GM19452 (cell line): ENCODE measurements at regions not wholly inside any gene's neighbourhood (a gene's known extent, or its start where the extent isn't known, plus 50 kb on each side); places are given as distances from the start of the nearest gene placed in this dataset.

Experiments used
- ATAC-seq: cut with Tn5 transposase; IDR thresholded peaks from one replicate; pipeline ENCODE4 v1.9.1; 2021; ENCODE audit not compliant: unreplicated experiment

DNA sequence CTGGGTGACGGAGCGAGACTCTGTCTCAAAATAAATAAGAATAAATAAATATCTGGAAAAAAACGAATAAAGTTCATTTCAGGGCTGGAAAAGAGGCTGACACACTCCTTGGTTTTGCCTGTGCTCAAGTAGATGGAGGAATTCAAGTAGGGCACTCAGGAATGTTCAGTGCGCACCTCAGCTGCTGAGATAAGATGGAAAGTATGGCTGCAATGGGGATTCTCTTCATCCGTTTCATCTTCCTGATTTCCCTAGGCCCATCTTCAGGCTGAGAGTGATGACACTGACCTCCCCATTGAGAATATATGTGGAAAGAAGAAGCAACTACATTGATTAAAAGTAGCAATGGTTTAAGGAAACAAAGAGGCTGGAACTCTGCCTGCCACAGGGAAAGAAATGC is 130.5 kb upstream of the ZNF644 start:
- ATAC-seq = no peak

DNA sequence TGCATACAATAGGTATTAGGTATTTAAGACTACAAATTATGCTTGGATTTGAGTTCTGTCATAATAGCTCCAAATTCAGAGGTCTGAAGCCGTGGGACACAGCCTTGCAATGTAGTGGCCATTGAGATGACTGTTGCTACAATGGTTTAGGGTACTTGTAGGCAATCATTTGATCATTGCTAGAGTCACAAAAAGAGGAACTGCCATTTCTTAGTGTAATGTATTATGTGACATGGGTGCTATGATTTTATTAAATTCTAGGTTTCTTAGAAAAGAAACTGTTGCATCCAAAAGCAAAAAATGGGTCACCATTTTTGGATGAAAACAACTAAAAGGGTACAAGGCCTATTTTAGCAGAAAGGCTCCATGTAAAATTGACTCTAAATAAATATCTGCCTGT is 129.9 kb upstream of the ZNF644 start:
- ATAC-seq = no peak

DNA sequence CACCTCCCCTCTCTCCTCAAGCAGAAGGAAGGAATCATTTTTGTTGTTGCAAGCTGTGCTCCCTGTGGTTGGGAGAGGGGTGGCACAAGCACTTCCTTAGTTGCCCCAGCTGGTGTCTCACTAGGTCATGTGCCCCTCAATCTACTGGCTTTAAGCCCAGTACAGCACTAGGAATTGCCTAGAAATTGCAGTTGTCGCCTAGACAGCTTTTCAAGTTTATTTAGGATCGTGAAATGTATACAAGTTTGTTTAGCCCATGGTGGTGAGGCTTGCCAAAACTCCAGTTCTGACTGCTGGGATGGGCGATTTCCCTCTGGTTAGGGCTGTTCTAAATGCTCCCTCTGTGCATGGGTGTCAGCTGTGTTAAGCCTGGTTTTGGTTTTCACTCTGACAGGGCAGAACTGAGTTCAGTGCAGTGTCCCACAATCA is 126.8 kb upstream of the ZNF644 start:
- ATAC-seq = no peak

DNA sequence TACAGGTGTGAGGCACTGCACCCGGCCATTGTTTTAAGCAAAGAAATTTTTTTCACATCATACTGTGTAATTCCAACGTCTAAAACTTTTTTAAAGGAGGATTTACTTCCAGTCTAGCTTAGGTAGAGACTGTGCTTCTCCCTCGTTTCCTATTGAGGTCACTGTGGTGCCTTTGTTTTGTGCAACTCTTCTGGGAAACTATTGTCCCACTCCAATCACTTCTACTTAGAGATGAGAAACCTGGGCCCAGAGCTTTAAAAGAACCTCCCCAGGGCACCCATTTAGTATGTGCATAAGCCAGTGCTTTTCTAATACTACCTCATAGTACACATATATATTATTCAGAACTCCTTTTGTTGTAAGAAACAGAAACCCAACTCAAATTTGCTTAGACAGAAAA is 120.0 kb upstream of the ZNF644 start:
- no peak for ATAC-seq

DNA sequence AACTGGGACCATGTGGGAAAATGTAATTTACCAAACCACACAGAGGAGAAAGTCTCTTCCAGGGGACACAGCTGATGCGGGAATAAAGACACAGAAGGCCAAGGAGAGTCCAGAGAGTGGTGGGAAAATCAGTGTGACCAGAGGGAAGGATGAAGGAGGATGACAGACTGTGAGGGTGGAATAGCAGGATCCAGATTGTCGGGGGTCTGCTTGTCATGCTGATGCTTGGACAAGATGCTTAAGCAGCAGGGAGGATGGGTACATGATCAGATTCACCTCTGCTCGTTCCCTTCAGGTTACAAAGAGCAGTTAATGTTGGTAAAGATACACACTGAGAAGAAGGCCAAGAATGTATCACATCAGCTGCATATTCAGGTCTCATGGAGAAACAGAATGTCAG is 117.1 kb upstream of the ZNF644 start:
- no peak for ATAC-seq

DNA sequence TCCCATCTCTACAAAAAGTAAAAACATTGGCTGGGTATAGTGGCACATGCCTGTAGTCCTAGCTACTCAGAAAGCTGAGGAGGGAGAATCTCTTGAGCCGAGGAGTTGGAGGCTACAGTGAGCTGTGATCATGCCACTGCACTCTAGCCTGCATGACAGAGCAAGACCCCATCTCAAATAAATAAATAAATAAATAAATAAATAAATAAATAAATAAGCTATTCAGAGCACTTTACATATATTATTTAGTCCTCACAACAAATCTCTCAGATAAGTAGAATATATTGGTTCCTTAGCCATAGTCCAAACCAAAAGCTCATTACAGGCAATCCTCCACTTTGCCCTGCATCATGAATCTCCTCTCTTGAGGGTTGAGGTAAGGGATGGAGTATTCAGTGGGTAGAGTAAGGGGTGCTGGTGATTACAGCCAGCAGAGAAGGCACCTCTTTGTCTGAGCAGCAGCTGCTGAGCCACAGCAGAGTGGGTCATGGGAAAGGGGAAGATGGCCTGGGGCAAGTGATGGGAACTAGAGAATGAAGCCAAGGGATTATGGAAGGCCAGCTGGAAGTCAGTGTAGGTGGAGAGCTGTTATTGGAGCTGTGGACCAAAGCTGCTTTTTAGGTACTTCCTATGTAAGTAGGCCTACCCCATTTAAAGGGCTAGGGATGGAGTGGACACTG is 115.5 kb upstream of the ZNF644 start:
- no peak for ATAC-seq

DNA sequence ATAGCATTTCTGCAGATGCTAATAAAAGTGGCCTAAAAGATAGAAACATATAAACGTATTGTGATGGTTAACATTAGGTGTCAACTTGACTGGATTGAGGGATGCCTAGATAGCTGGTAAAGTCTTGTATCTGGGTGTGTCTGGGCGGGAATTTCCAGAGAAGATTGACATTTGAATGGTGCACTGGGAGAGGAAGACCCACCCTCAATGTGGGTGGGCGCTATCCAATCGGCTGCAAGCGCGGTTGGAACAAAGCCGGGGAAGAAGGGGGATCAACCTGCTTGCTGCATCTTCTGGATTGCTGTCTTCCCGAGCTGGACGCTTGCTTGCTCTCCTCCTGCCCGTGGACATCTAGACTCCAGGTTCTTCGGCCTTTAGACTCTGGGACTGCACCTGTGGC is 114.0 kb upstream of the ZNF644 start:
- no peak for ATAC-seq

DNA sequence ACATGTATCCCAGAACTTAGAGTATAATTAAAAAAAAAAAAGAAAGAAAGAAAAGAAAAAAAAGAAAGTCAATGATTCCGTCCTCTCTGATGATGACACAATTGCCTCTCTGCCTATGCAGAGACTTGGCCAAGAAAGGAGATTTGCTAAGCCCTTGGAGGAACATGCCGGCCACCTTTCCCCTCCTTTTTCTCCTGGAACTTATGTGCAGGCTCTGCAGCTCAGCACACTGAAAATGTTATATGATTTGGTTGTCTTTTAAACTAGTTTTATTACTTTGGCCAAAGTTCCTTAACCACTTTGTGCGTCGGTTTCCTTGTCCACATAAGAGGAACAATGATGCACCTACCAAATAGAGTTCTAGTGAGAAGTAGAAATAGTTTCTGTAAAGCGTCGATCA is 111.4 kb upstream of the ZNF644 start:
- ATAC-seq = no peak

DNA sequence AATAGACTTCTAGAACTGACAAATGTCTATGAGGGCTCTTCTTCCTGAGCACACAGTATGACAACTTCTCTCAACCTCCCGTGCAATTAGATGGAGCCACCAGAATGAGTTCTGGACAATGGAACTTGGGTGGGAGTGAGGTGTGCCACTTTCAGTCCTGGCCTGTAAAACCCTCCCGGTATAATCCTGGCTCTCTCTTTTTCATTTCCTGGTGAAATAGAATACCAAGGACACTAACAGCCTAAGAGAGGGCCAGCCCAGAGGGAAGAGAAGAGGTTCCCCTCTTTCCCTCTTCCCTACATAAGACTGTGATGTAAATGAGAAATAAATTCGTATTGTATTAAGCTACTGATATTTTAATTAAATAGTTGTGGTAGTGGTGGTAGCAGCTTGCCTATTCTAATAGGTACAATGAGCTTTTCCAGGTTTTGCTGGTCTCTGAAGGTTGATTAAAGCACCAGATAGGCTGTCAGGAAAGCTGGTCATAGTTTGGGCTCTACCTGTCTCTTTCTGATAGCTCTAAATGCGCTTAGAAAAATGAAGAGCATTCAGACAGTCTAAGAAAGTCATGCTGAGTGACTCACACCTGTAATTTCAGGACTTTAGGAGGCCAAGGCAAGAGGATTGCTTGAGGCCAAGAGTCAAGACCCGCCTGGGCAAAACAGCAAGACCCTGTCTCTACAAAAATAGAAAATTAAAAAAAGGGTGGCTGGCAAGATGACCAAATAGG is 108.6 kb upstream of the ZNF644 start:
- ATAC-seq = no peak

DNA sequence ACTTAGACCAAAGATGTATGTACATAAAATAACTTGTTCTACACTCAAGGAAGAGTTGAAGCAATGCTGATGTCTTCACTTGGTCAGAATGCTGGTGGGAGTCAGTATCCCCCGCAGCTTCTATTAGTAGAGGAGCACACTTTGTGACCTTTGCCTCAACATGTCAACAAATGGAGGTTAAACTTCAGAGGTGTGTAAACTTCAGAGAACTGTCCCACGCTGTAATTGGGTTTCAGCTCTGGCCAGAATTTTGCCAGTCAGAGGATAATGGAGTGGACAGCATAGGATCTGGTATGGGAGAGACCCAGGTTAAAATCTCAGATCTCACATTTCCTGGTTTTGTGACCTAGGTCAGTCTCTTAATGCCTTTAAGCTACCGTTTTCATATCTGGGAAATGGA is 107.6 kb upstream of the ZNF644 start:
- no peak for ATAC-seq

DNA sequence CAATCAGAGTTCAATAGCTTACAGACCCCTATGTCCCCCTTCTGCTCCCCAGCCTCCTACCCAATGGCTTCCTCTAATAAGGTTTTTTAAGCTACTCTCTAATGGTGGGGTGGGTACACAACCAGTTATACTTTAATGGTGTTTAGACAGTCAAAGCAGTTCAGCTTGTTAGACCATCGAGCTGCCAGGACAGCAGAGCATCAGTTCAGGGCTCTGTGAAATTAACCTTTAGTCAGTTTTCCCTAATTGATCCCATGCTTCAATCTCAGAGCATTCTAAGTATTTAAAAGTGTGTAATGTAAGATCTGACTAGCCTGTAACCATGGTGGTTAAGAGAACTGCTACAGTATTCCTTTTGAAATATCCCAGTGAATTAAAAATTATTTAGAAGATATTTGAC is 107.2 kb upstream of the ZNF644 start:
- no peak for ATAC-seq

DNA sequence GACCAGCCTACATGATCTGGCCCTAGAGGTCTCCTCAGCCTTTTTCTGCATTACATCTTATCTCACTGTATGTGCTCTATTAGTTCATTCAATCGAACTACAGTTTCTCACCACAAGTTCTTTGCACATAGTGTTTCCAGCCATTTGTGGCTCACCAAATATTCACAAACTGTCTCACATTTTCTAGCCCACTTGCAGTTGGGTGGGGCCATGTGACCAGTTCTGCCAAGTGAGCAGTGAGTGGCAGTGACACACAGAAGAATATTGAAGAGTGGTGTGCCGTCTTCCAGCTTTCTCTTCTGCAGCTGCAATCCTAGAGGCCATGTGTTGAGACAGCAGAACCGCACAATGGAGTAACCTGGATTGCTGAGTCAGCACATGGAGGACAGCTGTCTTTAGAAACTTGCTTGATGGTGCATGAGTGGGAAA is 103.2 kb upstream of the ZNF644 start:
- ATAC-seq = no peak

DNA sequence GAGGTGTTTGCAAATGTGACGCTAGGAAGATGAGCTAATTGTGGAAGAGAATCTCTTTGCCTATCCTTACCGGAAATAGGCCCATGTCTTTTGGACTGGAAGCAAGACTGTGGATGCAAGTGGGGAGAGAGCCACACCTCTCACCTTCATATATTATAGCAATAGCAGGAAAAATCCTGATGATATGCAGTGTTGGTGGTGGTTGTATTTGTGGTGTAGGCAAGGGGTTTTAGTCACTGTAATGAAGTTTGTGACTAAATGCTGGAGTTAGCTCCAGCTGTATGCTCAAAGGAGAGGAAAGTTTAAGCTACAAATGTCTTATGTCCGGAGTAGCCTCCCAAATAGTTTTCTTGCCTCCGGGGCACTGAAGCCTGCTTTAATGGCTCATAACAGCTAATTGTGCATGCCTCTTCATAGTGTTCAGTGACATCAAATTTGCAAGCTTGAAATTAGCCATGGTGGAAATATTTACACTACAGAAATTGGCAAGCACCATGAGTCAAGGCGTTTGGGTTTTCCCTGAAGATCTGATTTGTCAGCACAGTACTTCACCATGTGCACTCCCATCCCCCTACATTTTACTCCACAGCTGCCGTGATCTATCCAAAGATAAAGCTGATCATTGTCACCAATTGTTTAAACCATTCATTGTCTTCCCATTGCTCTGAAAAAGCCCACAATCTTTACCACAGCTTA is 102.6 kb upstream of the ZNF644 start:
- no peak for ATAC-seq

DNA sequence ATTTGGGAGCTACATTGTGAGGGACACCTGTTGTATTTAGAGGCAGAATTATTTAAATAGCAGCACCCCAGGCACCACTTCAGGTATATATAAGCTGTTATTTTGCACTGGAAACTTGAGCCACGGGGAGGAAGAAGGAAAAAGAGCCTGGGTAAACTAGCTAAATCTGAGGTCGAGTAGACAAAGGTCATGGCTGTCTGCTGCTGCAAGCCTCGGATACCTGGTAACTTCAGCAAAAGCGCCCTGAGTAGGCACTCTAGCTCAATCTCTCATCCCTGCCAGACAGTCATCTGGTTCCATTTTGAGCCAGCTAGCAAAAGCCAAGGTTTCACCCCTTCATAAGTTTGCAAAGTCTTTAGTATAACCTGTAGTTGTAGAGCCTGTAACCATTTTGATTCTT is 101.9 kb upstream of the ZNF644 start:
- ATAC-seq = no peak

DNA sequence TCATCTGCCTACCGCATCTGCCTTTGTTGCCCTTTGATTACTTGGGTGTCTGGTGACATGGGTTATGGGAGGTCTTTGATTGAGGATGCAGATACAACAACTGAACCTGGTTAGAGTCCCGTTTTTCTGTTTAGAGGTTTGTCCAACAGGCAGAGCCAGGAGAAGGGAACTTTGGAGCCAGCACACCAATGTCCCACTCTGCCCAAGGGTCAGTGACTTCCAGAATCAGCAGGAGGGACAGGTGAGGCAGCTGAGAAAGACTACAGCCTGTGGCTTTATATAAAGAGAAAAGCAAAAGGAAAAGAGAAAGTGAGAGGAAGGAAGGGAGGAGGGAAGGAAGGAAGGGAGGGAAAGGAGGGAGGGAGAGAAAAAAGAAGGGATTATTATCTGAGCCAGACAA is 101.5 kb upstream of the ZNF644 start:
- no peak for ATAC-seq

DNA sequence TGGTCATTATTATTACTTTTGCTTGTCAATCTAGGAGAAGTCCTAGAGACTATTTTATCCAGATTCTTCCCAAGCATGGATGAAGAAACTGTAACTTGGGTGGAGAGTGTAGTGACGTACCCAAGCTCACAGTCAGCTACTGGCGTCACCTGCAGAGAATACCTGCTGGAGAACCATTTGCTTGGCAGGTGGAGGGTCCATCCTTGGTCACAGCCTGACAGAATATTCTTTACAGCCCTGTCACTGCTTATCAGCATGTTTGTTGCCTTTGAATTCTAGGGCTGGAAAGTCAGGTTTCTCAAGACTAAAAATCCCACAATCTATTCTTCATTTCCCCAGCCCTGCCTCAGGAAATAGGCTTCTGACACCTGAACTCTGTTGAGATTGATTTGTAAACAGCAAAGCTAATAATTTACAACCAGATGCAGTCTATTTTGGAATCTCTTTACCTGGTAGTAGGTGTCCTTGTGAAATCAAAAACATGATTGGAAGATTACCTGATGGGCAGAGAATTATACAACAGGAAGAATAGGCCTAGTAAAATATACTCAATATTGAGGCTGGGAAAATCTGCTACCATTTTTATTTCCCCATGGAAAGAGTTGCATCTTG is 100.4 kb upstream of the ZNF644 start:
- ATAC-seq = no peak

DNA sequence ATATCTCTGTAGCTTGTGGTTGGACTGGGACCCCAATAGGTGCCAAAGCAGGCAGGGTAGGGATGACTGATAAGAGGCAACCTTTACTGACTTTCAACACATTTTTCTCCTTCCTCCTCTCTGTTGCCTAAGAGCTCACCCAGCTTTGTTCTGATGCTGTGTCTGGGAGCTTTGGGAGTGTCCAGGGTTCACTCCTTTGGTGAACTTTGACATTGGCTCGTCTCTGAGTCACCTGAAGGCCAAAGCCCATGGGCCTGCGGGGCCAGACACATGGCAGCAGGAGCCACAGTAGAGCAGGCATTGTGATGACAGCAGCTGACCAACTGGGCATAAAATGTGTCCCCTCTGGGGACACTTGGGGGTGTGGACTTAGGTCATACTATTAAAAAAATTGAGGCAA is 99.5 kb upstream of the ZNF644 start:
- no peak for ATAC-seq

DNA sequence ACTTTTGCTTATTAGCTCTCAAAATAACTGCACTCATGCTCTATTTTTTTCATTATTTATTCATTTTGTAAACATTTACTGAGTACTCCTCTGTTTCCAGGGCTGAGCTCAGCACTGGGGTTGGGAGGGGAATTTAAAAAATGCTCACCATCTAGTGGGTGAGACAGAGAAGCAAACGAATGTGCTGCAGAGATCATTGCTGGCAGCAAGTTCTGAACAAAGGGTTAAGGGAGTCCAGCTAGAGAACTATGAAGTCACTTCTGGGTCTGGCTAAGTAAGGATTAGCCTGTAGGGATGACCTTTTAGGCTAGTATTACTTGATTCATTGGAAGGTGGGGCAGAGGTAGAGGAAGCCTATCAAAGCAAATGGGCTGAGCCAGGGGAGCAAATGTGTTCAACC is 99.1 kb upstream of the ZNF644 start:
- ATAC-seq = no peak

DNA sequence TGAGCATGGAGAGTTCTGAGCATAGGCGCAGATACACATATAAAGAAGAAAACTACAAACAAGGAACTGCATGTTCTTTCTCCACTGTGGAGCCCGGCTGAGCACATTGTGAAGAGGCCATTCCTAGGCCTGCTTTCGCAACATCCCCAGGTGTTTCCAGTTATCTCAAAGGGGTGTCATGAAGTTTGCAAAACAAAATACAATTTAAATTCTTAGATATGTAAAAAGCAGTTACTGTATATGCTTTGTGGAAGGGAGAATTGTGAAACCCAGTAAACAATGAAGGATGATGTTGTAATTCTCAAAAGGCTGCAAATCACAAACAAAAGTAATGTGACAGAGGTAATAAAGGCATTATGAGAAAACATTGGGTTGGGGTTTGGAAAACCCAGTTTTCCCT is 98.6 kb upstream of the ZNF644 start:
- no peak for ATAC-seq

DNA sequence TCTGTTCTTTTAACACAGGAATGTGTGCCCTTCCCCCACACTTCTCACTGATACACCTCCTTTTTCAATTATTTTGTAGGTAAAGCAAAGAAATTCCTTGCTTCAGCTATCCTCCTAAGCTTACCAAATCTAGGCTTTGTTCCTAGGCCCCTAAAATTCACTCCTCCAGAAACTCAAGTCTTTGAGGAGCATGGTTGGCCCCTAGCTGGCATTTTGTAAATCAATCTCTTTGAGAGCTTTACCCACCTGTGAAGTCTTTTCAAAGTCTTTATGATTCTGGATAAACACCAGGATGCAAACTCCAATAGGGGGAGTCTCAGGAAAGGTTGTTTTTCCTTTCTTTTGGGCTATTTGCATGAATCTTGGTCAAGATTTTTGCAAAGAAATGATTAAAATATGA is 82.9 kb upstream of the ZNF644 start:
- ATAC-seq = no peak

DNA sequence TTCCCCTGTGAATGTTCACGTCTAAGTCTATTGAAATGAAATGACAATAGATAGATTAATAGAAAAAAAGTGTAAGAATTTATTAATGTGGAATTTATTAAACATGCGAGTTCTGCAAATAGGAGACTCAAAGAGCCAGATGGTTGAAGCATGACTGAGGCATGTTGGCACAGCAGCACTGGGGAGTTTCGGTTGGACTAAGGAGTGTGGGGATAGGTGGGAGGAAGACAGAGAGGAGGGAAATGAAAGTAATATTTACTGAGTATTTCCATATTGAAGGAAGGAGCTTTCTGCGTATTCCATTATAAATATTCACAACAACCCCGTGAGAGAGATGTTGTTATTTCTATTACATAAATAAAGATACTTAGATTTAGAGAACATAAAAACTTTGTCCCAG is 79.5 kb upstream of the ZNF644 start:
- ATAC-seq = no peak
